HFFc6 (cell line): ENCODE measurements at regions not wholly inside any gene's neighbourhood (a gene's known extent, or its start where the extent isn't known, plus 50 kb on each side); places are given as distances from the start of the nearest gene placed in this dataset.

ENCODE experiments used
- DNase-seq: peaks from one replicate; pipeline ENCODE4 v3.0.0-alpha.2; 2018
- H3K27ac Mint-ChIP-seq: 2 replicates; pipeline ENCODE4 v1.8.0; 2020; ENCODE audit warnings: mild to moderate bottlenecking, mixed read lengths
- H3K27me3 Mint-ChIP-seq: 2 replicates; pipeline ENCODE4 v1.8.0; 2021; ENCODE audit warnings: mild to moderate bottlenecking, moderate library complexity, mixed read lengths; ENCODE audit not compliant: insufficient read depth
- H3K36me3 Mint-ChIP-seq: 2 replicates; pipeline ENCODE4 v1.8.0; 2021; ENCODE audit warnings: low read depth, mixed read lengths
- H3K4me1 Mint-ChIP-seq: 2 replicates; pipeline ENCODE4 v1.8.0; 2020; ENCODE audit warnings: low read depth, mixed read lengths
- H3K4me3 Mint-ChIP-seq: 2 replicates; pipeline ENCODE4 v1.8.0; 2020; ENCODE audit warnings: mild to moderate bottlenecking, moderate library complexity, mixed read lengths
- H3K9me3 Mint-ChIP-seq: 2 replicates; pipeline ENCODE4 v1.8.0; 2020; ENCODE audit warnings: mild to moderate bottlenecking, mixed read lengths
- CTCF ChIP-seq: fragments of 200-600 bp; sonication (generic); IDR thresholded peaks from 2 replicates; pipeline ENCODE4 v1.5.0; 2021; ENCODE audit warnings: antibody characterized with exemption, mild to moderate bottlenecking

GRCh38 chr15:97194750-97195149 lies 765.8 kb upstream of the ARRDC4 start:
- Mint-ChIP-seq H3K27me3 (peaks cover 5% of the 10 kb centered on the region; the same call in 1 of the 2 replicates), H3K27ac (no peak overlapping the region), H3K4me1 (no peaks in the 10 kb centered on the region), H3K36me3 (no peaks in the 10 kb centered on the region), H3K9me3 (peaks cover 36% of the 10 kb centered on the region), H3K4me3 (no peak overlapping the region)
- DNase-seq = no peak
- no peak for TF ChIP-seq CTCF

- Mint-ChIP-seq H3K9me3 (peaks cover 37% of the 10 kb centered on the region), H3K27me3 (peaks cover 5% of the 10 kb centered on the region; the same call in 1 of the 2 replicates), H3K4me1 (no peaks in the 10 kb centered on the region), H3K36me3 (no peaks in the 10 kb centered on the region), H3K4me3 (no peak overlapping the region), H3K27ac (no peak overlapping the region)
- no peak for DNase-seq
- TF ChIP-seq CTCF = no peak
Measured at GRCh38 chr15:97196048-97197014, 764.2 kb upstream of the ARRDC4 start.

GRCh38 chr15:97199393-97200051 lies 761.0 kb upstream of the ARRDC4 start:
- H3K27ac Mint-ChIP-seq = no peak overlapping the region
- no peak for TF ChIP-seq CTCF
- DNase-seq = no peak
- H3K27me3 Mint-ChIP-seq = peaks cover 1% of the 10 kb centered on the region; the same call in 1 of the 2 replicates
- H3K9me3 Mint-ChIP-seq = peaks cover 23% of the 10 kb centered on the region
- no peaks in the 10 kb centered on the region for H3K4me1 Mint-ChIP-seq
- H3K36me3 Mint-ChIP-seq = no peaks in the 10 kb centered on the region
- H3K4me3 Mint-ChIP-seq = no peak overlapping the region

- no peaks in the 10 kb centered on the region for H3K4me1 Mint-ChIP-seq
- TF ChIP-seq CTCF = no peak
- no peaks in the 10 kb centered on the region for H3K36me3 Mint-ChIP-seq
- no peak overlapping the region for H3K4me3 Mint-ChIP-seq
- DNase-seq = no peak
- peaks cover 23% of the 10 kb centered on the region for H3K9me3 Mint-ChIP-seq
- no peaks in the 10 kb centered on the region for H3K27me3 Mint-ChIP-seq
- no peak overlapping the region for H3K27ac Mint-ChIP-seq
Measured at GRCh38 chr15:97200161-97200560, 760.3 kb upstream of the ARRDC4 start.

GRCh38 chr15:97210277-97210676 lies 750.2 kb upstream of the ARRDC4 start:
- Mint-ChIP-seq H3K27me3 (no peaks in the 10 kb centered on the region), H3K9me3 (peaks cover 14% of the 10 kb centered on the region), H3K4me3 (no peak overlapping the region), H3K4me1 (no peaks in the 10 kb centered on the region), H3K36me3 (peaks cover 4% of the 10 kb centered on the region; the same call in 1 of the 2 replicates), H3K27ac (no peak overlapping the region)
- TF ChIP-seq CTCF = no peak
- no peak for DNase-seq
